SW 1271 (cell line): ENCODE measurements at regions not wholly inside any gene's neighbourhood (a gene's known extent, or its start where the extent isn't known, plus 50 kb on each side); places are given as distances from the start of the nearest gene placed in this dataset.

Experiments used
- DNase-seq, 2 experiments: peaks; one replicate each; lab custom pipeline; 2025; lab: John Stamatoyannopoulos, UW

DNA sequence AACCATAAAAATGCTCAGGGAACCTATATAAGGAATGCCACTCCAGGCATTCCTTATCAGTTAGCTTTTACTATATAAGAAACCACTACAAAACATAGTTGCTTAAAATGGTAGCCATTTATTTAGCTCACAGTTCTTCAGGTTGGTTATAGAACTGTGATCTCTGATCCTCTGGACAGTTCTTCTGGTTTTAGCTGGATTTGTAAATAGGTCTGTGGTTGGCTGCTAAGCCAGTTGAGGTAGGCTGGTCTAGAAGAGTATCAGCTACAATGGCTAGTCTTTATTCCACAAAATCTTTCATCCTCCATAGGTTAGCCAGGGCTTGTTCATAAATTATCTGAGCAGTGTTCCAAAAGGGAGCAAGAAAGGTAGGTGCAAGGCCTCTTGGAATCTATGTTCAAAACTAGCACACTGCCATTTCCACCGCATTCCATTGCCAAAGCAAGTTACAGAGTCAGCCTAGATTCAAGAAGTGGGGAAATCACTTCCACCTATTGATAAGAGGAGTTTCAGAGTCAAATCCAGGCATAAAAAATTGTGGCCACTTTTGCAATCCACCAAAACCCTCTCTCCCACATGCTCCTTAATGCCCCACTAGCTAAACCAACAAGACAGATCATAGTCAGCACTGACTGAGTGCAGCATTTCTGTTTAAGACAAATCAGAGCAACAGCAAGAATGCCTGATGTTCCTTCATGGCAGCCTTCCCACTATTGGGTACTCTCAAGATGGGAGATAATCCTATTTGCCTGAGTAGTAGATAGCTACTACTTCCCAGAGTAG, 146.4 kb downstream of the IRS1 start:
- DNase-seq = no peak

- DNase-seq = peak; percentile 74 to 97
These were observed 147.3 kb downstream of the IRS1 start for GRCh38 chr2:226652369-226652768.

DNA sequence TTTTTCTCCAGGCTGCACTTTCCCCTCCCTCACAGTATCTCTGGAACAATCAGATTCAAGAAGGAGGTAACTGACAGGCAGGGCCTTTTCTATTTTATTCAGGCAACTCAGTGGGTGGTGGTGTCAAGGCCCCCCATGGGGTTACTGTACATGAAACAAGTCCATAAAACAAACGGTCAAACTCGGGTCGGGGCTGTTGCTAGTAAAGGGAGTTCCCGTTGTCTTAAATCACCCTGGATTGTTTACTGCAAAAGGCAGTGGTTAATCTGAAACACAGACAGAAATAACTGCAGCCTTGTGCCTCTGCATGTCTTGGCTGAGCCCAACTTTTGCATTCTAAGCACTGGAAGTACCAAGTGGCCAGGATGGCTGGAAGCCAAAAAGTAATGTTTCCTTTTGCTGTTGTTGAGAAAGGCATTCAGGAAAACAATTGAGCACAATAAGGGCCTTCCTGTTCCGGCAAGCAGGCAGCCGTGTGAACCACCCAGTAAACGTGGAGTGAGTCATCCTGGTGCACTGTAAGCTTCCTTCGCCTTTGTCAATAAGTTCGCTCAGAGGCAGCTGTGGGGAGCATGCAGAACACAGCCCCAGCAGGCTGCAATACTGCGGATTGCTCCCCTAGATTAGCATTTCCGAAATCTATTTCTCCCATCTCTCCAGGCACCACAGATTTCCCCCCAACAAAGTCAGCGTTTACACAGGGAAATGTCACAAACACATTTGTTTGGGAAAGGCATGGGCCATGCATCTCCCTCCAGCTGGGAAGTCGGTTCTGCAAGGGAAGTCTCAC, 149.6 kb downstream of the IRS1 start:
- DNase-seq = peak; percentile 72 to 96

GRCh38 chr2:226649201-226649600, 150.4 kb downstream of the IRS1 start:
- no peak for DNase-seq

DNA sequence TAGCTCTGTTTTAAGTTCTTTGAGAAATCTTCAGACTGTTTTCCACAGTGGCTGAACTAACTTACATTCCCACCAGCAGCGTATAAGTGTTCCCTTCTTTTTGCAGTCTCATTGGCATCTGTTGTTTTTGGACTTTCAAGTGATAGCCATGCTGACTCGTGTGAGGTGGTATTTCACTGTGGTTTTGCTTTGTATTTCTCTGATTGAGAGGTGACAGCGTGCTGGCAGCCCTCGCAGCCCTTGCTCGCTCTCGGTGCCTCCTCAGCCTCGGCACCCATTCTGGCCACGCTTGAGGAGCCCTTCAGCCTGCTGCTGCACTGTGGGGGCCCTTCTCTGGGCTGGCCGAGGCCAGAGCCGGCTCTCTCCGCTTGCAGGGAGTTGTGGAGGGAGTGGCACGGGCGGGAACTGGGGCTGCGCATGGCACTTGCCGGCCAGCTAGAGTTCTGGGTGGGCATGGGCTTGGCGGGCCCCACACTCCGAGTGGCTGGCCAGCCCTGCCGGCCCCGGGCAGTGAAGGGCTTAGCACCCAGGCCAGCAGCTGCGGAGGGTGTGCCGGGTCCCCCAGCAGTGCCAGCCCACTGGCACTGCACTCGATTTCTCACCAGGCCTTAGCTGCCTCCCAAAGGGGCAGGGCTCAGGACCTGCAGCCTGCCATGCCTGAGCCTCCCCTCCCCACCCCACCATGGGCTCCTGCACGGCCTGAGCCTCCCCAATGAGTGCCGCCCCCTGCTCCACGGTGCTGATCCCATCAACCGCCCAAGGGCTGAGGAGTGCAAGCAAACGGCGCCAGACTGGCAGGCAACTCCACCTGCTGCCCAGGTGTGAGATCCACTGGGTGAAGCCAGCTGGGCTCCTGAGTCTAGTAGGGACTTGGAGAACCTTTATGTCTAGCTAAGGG, 151.8 kb downstream of the IRS1 start:
- no peak for DNase-seq

DNA sequence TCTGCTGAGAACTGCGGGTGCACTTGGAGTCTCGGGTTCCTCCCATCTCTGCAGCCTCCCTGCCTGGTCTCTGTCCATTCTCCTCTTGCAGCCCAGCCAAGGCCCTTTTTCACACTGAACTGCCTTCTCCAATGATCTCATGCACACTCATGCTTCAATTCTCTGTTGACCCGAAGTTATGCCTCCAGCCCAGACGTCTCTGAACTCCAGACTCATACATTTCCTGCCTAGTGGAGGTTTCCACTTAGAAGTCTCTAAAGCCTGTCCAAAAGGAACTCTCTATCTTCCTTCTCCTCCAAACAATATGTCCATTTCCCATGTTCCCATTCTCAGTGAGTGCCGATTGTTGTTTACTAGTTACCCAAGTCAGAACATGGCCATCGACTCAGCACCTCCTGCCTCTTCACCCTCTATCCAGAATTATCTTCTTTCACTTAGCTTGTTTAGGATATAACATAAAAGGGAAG, 155.2 kb downstream of the IRS1 start:
- no peak for DNase-seq

- DNase-seq = no peak
These were observed 155.7 kb downstream of the IRS1 start for GRCh38 chr2:226643946-226644282.

DNA sequence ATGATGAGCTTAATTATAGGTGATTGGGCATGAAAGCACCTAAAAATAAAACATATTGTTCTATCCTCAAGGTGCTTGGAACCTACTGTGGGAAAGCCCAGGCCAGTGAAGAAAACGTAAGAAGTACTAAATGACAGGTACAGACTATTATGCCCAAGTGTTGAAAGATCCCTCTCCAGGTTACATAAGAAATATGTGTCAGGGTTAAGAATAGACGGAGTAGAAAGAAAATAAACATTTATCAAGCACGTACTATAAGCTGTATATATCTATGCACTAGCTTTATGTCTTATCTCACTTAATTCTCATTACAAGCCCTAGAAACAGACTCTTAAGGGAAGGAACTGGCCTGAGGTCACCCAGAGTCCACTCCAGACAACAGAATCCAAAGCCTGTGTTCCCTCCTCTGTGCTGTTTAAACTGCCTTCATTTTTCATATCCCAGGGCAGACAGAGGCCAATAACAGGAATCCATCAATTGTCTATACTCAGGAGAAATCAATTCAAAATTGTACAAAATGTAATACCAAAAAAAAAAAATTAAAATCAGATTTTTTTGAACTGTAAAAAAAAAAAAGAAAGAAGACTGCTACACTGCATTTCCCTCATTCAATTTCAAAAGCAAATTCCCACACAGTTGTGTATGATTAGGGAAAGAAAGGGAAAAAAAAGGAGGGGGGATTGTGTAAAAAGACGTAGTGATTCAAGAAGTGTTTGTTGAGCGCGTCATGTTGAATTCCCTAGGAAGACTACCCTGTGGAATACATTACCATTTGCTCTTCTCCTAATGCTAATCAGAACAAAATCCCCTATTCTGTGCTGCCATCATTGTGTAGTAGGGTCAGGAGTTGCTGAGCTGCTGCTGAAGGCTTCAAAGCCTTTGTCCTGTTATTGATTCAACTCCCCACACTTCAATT, 156.3 kb downstream of the IRS1 start:
- no peak for DNase-seq

- no peak for DNase-seq
These were observed 158.6 kb downstream of the IRS1 start for GRCh38 chr2:226641008-226641407.

GRCh38 chr2:226640501-226640900, 159.1 kb downstream of the IRS1 start:
- no peak for DNase-seq

- DNase-seq = no peak
These were observed 160.1 kb downstream of the IRS1 start for GRCh38 chr2:226639550-226639949.

GRCh38 chr2:226638576-226638975, 161.0 kb downstream of the IRS1 start:
- DNase-seq = no peak

GRCh38 chr2:226637383-226637782, 162.2 kb downstream of the IRS1 start:
- no peak for DNase-seq

GRCh38 chr2:226636586-226636985, 163.0 kb downstream of the IRS1 start:
- DNase-seq = no peak

- DNase-seq = no peak
These were observed 164.5 kb downstream of the IRS1 start for GRCh38 chr2:226634943-226635604.

GRCh38 chr2:226631671-226632070, 167.9 kb downstream of the IRS1 start:
- no peak for DNase-seq

- no peak for DNase-seq
These were observed 168.4 kb downstream of the IRS1 start for GRCh38 chr2:226631187-226631586.

GRCh38 chr2:226625946-226626345, 173.7 kb downstream of the IRS1 start:
- no peak for DNase-seq

GRCh38 chr2:226623587-226624368, 175.8 kb downstream of the IRS1 start:
- DNase-seq = no peak

DNA sequence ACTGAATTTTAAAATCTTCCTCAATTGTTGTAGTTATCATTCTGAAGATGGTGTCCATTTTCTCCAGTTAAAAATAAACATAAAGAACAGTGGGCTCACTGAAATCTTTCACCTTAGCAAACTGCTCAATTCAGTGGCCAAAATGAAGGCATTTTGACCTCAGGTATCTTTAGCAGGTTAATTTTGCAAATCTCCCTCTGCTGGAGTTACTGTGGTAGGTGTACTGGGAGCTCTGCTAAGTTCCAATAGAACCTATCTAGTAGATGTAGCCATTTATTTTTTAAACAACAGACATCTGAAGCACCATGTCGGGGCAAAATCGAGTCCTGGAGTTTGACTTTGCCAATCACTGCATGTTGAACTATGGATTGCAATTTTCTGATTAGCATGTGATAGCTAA, 177.1 kb downstream of the IRS1 start:
- peak in 1 of 2 experiments; percentile 12 for DNase-seq
